ACC112 (cell line): ENCODE measurements at regions not wholly inside any gene's neighbourhood (a gene's known extent, or its start where the extent isn't known, plus 50 kb on each side); places are given as distances from the start of the nearest gene placed in this dataset.
A peak's percentile ranks its signal among the peaks of the same experiment; 100 is the strongest.

Experiments used
- H2AFZ ChIP-seq: fragments of 200-600 bp; sonication (generic); one replicate; pipeline ENCODE4 v1.6.0; 2017; ENCODE audit warnings: antibody characterized with exemption, low read length; ENCODE audit not compliant: unreplicated experiment
- H3K27ac ChIP-seq: fragments of 200-600 bp; sonication (generic); 2 replicates; pipeline ENCODE4 v1.5.1; 2014; ENCODE audit warnings: low read depth, mild to moderate bottlenecking, antibody characterized with exemption, low read length, moderate library complexity
- H3K27me3 ChIP-seq: fragments of 200-600 bp; sonication (generic); 2 replicates; pipeline ENCODE4 v1.6.1; 2014; ENCODE audit warnings: mild to moderate bottlenecking, antibody characterized with exemption, low read length, moderate library complexity, mixed read lengths; ENCODE audit not compliant: insufficient read depth
- H3K36me3 ChIP-seq: fragments of 200-600 bp; sonication (generic); 2 replicates; pipeline ENCODE4 v1.6.1; 2016; ENCODE audit warnings: mild to moderate bottlenecking, antibody characterized with exemption, low read length, moderate library complexity, mixed read lengths; ENCODE audit not compliant: insufficient read depth
- H3K4me1 ChIP-seq: fragments of 200-600 bp; sonication (generic); one replicate; pipeline ENCODE4 v1.6.1; 2016; ENCODE audit warnings: low read length, mixed read lengths; ENCODE audit not compliant: insufficient read depth, unreplicated experiment, control insufficient read depth
- H3K4me3 ChIP-seq: fragments of 200-600 bp; sonication (generic); 2 replicates; pipeline ENCODE4 v1.5.1; 2014; ENCODE audit warnings: mild to moderate bottlenecking, low read depth, low read length
- H3K79me2 ChIP-seq: fragments of 200-600 bp; sonication (generic); one replicate; pipeline ENCODE4 v1.6.0; 2016; ENCODE audit warnings: low read length; ENCODE audit not compliant: control insufficient read depth, unreplicated experiment, insufficient read depth

DNA sequence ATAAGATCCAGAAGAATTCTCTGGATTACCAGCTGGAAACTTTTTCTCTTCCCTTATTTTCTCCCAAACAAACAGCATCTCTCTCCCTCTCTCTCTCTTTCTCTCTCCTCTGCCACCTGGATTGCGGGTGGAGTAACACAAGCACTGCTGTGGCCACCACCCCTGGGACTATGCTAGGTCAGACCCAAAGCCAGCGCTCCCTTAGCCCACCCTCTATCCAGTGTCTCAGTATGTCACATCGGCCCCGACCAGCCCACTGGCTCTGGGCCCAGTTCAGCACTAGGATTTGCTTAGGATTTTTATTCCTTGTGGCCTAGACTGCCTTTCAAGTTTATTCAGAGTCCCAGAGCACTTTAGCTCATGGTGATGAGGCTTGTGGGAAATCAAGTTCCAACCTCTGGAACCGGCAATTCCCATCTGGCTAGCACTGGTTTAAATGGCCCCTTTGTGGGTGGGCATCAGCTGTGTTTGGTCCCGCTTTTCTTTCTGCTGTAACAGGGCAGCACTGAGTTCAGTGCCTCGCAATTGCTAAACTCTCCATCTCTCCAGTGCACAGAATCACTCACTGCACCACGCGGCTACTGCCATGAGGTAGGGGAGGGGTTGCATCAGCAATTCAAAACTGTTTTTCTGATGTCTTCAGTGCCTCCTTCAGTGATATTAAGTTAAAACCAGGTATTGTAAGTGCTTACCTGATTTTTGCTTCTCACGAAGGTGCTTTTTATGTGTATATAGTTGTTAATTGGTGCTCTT lies 1623.1 kb downstream of the SLITRK5 start:
- no peaks in the 10 kb centered on the region for H3K36me3 ChIP-seq
- no peak overlapping the region for H3K4me3 ChIP-seq
- H3K79me2 ChIP-seq = no peaks in the 10 kb centered on the region
- no peak overlapping the region for H2AFZ ChIP-seq
- no peaks in the 10 kb centered on the region for H3K27me3 ChIP-seq
- H3K4me1 ChIP-seq = no peaks in the 10 kb centered on the region
- no peak overlapping the region for H3K27ac ChIP-seq

DNA sequence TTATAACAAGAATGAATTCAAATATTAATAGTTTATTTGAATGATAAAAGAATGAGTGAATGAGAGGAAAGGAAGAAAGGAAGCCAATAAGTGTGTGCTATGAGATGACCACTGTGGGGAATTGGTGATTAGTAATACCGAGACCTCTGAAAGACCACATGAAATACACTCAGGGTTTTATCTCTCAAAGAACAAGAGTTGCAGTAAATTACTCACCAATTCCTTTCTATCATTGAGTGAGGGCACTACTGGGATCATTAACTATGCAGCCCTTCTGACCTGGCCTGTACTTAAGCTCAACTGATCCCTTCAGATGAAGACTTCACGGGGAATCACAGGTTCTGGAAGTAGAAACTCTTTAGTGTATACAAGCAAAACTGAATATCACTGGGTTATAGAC lies 1636.1 kb downstream of the SLITRK5 start:
- Histone ChIP-seq H3K79me2 (no peaks in the 10 kb centered on the region), H3K4me1 (peaks cover 6% of the 10 kb centered on the region), H3K36me3 (no peaks in the 10 kb centered on the region), H3K27me3 (no peaks in the 10 kb centered on the region), H3K27ac (no peak overlapping the region), H3K4me3 (no peak overlapping the region), H2AFZ (no peak overlapping the region)

DNA sequence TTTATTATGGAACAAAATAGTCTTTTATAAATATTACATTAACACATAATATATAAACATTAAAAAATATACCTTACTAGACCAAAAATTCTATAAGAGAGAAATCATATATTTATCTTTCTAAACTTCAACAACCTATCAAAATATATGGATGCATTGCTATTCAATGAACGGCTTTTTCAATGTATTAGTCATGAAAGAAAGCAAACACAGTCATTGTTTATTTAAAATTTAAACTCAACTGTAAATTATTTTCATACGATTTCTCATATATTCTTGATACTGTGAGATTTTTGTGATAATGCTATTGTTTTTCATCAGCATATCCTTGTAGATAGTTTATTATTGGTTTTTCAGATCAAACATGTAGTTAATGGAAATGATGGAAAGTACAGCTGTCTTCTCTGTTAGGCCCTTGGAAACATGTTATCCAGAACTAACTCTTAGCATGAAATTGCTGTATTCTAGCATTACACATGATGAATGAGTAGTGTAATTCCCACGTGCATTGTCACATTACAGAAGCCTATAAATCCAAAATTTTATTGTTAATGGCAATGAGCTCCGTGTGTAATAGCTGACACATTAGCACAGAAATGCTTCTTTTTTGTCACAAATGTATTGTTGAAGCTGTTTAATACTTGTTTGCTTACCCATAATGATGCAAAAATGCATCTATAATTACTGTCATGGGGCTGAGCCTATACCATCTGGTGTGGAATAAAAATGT lies 1639.9 kb downstream of the SLITRK5 start:
- Histone ChIP-seq H3K27me3 (no peaks in the 10 kb centered on the region), H3K4me1 (peaks cover 9% of the 10 kb centered on the region), H3K79me2 (no peaks in the 10 kb centered on the region), H2AFZ (peak overlapping the region; percentile 29), H3K36me3 (no peaks in the 10 kb centered on the region), H3K27ac (no peak overlapping the region), H3K4me3 (no peak overlapping the region; the same call in 1 of the 2 replicates)

DNA sequence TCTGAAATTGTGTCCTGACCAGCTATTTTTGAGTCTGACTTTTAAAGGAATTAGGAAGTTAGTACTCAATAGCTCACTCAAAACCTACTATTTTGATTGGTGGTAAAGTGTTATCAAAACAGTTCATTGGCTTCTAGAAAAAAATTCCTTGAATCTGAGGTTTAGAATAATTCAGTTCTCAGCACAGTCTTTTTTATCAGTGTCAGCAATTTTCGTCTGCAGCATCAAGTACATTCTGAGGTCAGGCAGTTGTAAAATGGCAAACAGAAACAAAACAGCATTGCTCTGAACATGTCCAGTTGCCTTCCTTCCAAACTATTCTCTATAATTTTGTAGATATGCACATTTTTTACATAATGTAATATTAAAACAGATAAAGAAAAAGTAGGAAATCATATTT lies 1644.1 kb downstream of the SLITRK5 start:
- H3K79me2 ChIP-seq = no peaks in the 10 kb centered on the region
- no peak overlapping the region for H2AFZ ChIP-seq
- H3K4me3 ChIP-seq = peak overlapping the region; percentile 18
- no peak overlapping the region for H3K27ac ChIP-seq
- no peaks in the 10 kb centered on the region for H3K27me3 ChIP-seq
- peaks cover 9% of the 10 kb centered on the region for H3K4me1 ChIP-seq
- no peaks in the 10 kb centered on the region for H3K36me3 ChIP-seq

DNA sequence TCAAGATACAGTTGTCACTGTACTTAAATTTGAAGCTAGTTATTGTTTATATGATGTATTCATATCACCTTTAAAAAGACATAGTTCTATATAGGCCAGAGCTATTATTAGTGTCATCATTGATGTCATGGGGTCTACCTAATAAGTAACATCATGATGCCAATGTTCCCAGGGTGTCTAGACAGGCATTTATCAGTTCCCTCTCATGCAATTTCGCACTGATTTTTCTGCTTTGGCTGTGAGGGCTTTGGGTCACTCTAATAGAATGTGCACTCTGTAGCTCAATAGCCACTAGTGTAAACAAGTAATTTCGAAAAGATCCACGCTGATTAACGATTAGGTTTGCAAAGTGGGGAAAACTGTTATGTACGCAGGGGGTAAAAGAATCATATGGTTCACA lies 1651.3 kb downstream of the SLITRK5 start:
- Histone ChIP-seq H3K4me1 (no peaks in the 10 kb centered on the region), H3K27me3 (no peaks in the 10 kb centered on the region), H3K27ac (no peak overlapping the region), H3K79me2 (no peaks in the 10 kb centered on the region), H3K36me3 (no peaks in the 10 kb centered on the region), H3K4me3 (no peak overlapping the region), H2AFZ (no peak overlapping the region)

DNA sequence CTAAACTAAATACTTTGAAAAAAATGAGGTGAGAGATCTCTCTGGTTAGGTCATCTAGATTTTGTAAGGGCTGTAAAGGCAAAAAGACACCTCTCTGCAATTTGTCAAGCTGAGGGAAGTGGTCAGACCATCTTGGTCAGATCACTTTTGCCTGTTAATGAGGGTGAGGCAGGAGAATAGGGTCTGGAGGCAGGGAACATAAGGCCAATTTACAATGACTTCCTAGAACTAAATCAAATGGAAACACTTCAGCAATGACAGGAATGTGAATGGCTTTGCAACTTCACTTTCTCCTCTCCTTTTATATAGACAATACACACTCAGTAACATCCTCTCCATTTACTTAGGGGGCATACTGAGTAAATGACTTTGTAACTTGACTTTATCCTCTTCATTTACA lies 1653.4 kb downstream of the SLITRK5 start:
- H3K27ac ChIP-seq = no peak overlapping the region
- no peaks in the 10 kb centered on the region for H3K79me2 ChIP-seq
- no peaks in the 10 kb centered on the region for H3K4me1 ChIP-seq
- H3K36me3 ChIP-seq = no peaks in the 10 kb centered on the region
- no peaks in the 10 kb centered on the region for H3K27me3 ChIP-seq
- peak overlapping the region; percentile 34 for H2AFZ ChIP-seq
- peak overlapping the region; percentile 22; the same call in 1 of the 2 replicates for H3K4me3 ChIP-seq

DNA sequence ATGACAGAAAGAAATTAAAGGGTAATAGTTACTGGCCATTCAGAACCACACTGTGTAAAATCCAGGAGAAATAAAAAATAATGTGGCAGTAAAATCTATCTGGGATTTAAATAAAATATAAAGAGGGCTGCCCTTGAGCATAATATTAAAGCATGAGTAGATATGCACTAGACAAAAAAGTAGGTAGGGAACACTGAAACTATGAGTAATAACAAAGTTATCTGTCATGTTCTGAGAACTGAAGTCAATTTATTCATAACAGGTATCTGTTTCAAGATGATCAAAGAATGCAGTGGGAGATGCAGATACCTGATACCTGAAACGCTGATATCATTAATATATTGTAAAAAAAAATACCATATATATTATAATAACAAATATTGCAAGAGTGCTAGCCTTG lies 1672.0 kb downstream of the SLITRK5 start:
- H3K27ac ChIP-seq = no peak overlapping the region
- H3K36me3 ChIP-seq = no peaks in the 10 kb centered on the region
- H2AFZ ChIP-seq = no peak overlapping the region
- no peaks in the 10 kb centered on the region for H3K79me2 ChIP-seq
- H3K4me1 ChIP-seq = no peaks in the 10 kb centered on the region
- H3K27me3 ChIP-seq = no peaks in the 10 kb centered on the region
- no peak overlapping the region for H3K4me3 ChIP-seq

DNA sequence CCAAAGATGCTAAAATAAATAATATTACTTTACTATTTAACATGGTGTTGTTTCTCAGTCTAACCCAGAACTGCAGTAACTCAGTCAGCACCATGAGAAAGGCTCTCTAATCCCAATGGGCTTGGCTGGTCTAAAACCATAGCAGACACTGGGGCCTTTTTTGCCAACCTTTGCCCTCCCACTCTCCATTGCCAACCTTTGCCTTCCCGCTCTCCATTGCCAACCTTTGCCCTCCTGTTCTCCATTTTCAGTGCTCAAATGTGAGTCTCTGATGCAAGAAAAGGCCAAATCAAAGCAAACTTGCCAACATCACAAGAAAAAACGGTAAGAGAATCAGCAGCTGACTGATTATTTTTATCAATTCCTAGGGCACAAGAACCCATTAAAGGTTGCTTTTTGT lies 1681.2 kb downstream of the SLITRK5 start:
- H3K4me1 ChIP-seq = no peaks in the 10 kb centered on the region
- no peak overlapping the region for H3K4me3 ChIP-seq
- H3K27me3 ChIP-seq = no peaks in the 10 kb centered on the region
- H3K36me3 ChIP-seq = no peaks in the 10 kb centered on the region
- no peak overlapping the region for H2AFZ ChIP-seq
- H3K79me2 ChIP-seq = no peaks in the 10 kb centered on the region
- no peak overlapping the region for H3K27ac ChIP-seq

DNA sequence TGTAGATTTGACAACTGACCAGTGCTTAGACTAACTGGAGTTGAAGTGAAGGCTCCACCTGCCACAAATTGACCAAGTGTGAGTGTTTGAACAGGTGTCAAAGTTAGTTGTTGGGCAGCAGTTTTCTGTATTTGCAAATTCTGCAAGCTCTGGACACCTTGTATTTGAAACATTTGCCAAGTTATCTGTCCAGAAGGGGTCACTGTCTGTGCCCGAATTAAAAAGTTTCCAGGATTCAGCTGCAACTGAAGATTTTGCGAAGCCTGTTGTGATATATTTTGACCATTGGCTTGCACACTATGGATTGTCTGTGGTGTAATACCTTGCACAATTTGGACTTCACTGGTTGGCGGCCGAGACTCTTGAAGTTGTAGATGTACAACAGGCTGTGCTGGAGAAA lies 1690.7 kb downstream of the SLITRK5 start:
- Histone ChIP-seq H3K79me2 (no peaks in the 10 kb centered on the region), H3K36me3 (no peaks in the 10 kb centered on the region), H3K27ac (no peak overlapping the region), H2AFZ (no peak overlapping the region), H3K27me3 (no peaks in the 10 kb centered on the region), H3K4me1 (no peaks in the 10 kb centered on the region), H3K4me3 (no peak overlapping the region)

DNA sequence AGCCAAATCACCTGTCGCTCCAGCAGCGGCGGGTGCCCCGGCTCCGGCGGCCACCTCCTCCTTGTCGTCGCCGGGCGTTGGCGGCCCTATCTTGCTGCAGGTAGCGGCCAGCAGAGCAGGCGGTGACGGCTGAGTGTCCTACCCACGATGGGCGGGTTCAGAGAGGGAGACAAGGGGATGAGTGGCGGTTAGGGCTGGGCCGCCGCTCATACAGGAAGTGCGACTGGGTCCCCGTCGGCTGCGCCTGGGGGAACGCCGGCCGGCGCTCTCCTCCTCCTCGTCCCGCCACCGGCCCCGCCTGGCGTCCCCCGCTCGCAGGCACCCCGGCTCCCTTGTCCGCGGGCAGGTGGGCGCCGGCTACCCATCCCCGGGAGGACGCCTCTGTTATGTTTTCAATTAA lies 1692.0 kb downstream of the SLITRK5 start:
- Histone ChIP-seq H3K27me3 (no peaks in the 10 kb centered on the region), H3K4me1 (no peaks in the 10 kb centered on the region), H3K79me2 (no peaks in the 10 kb centered on the region), H3K4me3 (no peak overlapping the region), H2AFZ (no peak overlapping the region), H3K36me3 (no peaks in the 10 kb centered on the region), H3K27ac (no peak overlapping the region)

DNA sequence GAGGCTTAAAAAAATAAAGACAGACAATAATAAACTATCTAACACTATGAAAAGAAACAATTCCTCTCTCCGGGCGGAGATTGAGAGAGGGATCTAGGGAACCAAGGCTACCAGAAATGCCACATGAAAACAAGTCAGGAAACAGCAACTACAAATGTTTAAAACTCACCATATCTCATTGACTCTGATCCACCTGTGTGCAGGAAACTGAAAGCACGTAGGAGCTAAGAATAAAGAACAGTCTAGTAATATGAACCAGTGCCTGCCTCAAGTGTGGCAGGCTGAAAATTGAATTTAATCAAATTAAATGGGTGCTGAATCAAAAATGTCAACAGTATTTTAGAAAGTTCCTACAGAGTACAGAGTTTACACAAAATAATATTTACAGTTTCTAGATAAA lies 1701.0 kb downstream of the SLITRK5 start:
- Histone ChIP-seq H3K27me3 (no peaks in the 10 kb centered on the region), H3K4me1 (peaks cover 12% of the 10 kb centered on the region)

More for the DNA sequence above, 1701.0 kb downstream of the SLITRK5 start:
- Histone ChIP-seq H3K36me3 (no peaks in the 10 kb centered on the region), H3K27ac (no peak overlapping the region), H3K79me2 (no peaks in the 10 kb centered on the region), H2AFZ (no peak overlapping the region), H3K4me3 (no peak overlapping the region)
